IMR-90 (cell line): ENCODE measurements at regions not wholly inside any gene's neighbourhood (a gene's known extent, or its start where the extent isn't known, plus 50 kb on each side); places are given as distances from the start of the nearest gene placed in this dataset.

Experiments used
- CHD1 ChIP-seq: IDR thresholded peaks from 2 replicates; pipeline ENCODE4 v1.6.1; 2012; ENCODE audit warnings: low read depth, low read length, improper control_type of control experiment
- CTCF ChIP-seq: conservative IDR thresholded peaks from 2 replicates; pipeline ENCODE4 v1.5.1; 2012; ENCODE audit warnings: mild to moderate bottlenecking, low read depth, low read length, improper control_type of control experiment
- MAFK ChIP-seq: IDR thresholded peaks from 2 replicates; pipeline ENCODE4 v1.6.1; 2012; ENCODE audit warnings: low read depth, low read length, improper control_type of control experiment
- MAZ ChIP-seq: IDR thresholded peaks from 2 replicates; pipeline ENCODE4 v1.6.1; 2012; ENCODE audit warnings: low read depth, mild to moderate bottlenecking, low read length, improper control_type of control experiment, moderate library complexity, borderline replicate concordance
- MXI1 ChIP-seq: IDR thresholded peaks from 2 replicates; pipeline ENCODE4 v1.6.1; 2012; ENCODE audit warnings: low read depth, mild to moderate bottlenecking, low read length, moderate library complexity, borderline replicate concordance
- POLR2A ChIP-seq: IDR thresholded peaks from 2 replicates; pipeline ENCODE4 v1.6.1; 2012; ENCODE audit warnings: mild to moderate bottlenecking, low read depth, low read length
- RAD21 ChIP-seq: IDR thresholded peaks from 2 replicates; pipeline ENCODE4 v1.6.1; 2012; ENCODE audit warnings: low read length, improper control_type of control experiment
- RCOR1 ChIP-seq: IDR thresholded peaks from 2 replicates; pipeline ENCODE4 v1.6.1; 2012; ENCODE audit warnings: mild to moderate bottlenecking, low read length, improper control_type of control experiment; ENCODE audit not compliant: insufficient replicate concordance
- RFX5 ChIP-seq: IDR thresholded peaks from 2 replicates; pipeline ENCODE4 v1.8.0; 2012; ENCODE audit warnings: low read depth, mild to moderate bottlenecking, low read length, moderate library complexity
- USF2 ChIP-seq: fragments of 150-350 bp; IDR thresholded peaks from 2 replicates; pipeline ENCODE4 v1.6.1; 2017; ENCODE audit warnings: mild to moderate bottlenecking, antibody characterized with exemption, low read length, low read depth

GRCh38 chr9:78386348-78386747 lies 89.4 kb downstream of the PSAT1 start:
- no peak for TF ChIP-seq RFX5
- no peak for TF ChIP-seq CTCF
- no peak for TF ChIP-seq RCOR1
- no peak for TF ChIP-seq POLR2A
- TF ChIP-seq RAD21 = no peak
- TF ChIP-seq USF2 = no peak
- no peak for TF ChIP-seq MAZ
- TF ChIP-seq MAFK = no peak
- TF ChIP-seq CHD1 = no peak
- no peak for TF ChIP-seq MXI1
